HG03565 (cell line): ENCODE measurements at regions not wholly inside any gene's neighbourhood (a gene's known extent, or its start where the extent isn't known, plus 50 kb on each side); places are given as distances from the start of the nearest gene placed in this dataset.

ENCODE experiments used
- ATAC-seq: cut with Tn5 transposase; IDR thresholded peaks from one replicate; pipeline ENCODE4 v1.9.1; 2021; ENCODE audit warnings: mild to moderate bottlenecking, moderate library complexity; ENCODE audit not compliant: unreplicated experiment

DNA sequence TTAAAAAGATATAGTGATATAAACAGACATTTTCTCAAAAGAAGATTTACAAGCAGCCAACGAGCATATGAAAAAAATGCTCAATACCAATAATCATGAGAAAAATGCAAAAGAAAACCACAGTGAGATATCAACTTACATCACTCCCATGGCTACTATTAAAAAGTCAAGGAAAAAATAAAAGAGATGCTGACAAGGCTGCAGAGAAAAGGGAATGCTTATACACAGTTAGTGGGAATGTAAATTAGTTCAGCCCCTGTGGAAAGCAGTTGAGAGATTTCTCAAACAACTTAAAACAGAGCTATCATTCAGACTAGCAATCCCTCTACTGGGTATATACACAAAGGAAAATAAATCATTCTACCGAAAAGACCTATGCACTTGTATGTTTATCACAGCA is 97.1 kb upstream of the CARD18 start:
- no peak for ATAC-seq

GRCh38 chr11:105233285-105233684 is 93.7 kb upstream of the CARD18 start:
- no peak for ATAC-seq

- no peak for ATAC-seq
Measured at GRCh38 chr11:105232021-105232420, 92.5 kb upstream of the CARD18 start.

DNA sequence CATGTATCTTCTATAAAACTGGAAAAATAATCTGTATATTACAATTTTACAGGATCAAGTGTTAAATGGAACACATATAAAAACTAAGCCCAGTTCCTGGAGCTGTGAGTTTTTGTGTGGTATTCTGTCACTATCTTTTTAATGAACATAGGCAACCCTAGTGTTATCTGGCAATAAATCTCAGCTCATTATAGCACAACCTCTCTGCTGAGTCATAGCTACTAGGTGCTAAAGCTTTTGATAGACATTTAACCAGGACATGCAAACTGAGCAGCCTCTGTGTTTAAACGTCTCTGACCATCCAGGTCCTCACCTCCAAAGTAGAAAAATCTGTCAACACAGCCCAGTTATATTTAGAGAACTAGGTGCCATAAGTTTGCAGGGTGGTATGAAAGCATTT is 91.0 kb upstream of the CARD18 start:
- no peak for ATAC-seq

DNA sequence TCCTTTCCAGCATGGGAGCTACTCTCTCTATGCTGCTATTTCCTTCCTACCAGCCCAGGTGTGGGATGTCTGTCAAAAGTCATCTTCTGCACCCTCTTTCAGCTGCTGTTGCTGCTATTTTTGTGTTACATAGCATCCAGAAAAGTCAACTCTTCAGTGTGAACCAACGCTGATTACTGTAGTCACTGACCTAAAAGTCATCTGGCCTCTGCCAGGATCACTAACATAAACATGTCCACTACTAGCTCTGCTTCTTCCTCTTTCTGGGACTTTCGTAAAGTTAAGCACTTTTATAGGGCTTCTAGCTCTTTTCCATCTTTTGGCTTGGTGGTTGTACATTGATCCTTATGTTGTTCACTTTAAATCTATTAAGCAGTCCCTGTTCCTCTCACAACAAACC is 90.2 kb upstream of the CARD18 start:
- ATAC-seq = no peak

DNA sequence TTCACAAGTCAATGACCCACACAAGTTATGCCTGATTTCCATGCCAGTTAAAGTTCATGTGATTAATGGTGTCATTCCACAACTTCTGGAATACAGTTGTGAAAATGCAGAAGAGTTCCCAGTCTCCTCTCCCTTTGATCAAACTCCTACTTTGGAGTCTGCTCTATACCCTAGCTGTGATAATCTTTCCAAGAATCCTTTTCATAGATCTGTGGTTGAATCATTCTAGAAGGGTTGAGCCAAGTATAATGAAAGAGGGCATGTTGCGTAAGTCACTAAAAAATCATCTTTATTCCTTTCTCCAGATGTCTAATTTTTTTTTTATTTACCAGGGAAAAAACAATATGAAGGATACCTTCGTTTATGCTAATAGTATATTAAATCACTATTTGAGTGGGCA is 89.7 kb upstream of the CARD18 start:
- no peak for ATAC-seq

DNA sequence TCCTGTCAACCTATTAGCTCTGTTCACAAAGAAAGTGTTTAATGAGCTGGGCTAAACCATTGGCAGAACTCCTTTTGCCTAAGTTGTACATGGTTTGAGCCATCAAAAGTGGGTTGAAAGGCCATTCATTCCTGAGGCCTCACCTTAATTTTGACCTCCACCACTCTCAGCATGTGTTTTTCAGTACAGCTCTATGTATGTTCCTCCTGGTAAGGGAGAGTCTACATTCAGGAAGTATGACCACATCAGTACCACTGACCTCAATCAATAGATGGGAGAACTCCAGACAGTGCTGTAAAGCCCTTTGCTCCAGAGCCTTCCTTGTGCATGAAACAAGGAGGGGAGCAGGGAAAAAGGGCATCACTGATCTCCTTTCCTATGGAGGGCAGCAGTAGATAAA is 87.8 kb upstream of the CARD18 start:
- no peak for ATAC-seq

DNA sequence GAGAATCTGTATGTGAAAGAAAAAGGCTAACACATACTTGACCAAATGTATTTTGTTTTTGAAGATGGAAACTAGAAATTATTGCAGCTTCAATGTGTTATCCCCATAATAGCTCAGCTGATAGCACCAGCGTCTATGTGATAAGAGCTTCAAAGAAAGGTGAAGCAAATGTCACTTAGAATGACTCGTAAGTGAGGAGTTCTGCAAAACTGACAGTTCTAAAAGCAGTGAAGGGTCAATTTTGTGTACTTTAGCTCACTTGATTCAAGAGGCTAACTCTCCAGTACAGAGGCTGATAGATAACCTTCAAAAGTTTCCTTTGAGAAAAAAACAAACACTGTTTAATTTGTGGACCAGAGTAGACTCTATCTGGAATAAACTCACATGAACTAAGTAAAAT is 87.2 kb upstream of the CARD18 start:
- no peak for ATAC-seq

DNA sequence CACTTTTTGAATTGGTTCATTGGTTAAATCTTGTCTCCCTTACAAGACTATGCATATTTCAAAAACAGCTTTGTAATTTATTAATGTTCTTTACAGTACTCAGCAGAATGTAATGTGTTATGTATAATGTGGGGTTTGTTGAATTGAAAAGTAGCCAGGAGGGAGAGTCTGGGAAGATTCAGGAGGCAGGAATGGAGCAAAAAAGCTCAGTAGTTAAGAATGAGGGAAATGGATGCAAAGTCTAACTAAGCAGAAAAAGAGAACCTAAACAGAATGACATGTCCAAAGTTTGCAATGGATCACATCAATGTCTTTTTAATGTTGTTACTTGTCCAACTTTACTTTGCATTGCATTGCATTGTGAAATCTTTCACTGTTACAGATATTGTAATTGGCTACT is 86.5 kb upstream of the CARD18 start:
- ATAC-seq = no peak

- ATAC-seq = no peak
Measured at GRCh38 chr11:105224482-105225253, 85.1 kb upstream of the CARD18 start.

DNA sequence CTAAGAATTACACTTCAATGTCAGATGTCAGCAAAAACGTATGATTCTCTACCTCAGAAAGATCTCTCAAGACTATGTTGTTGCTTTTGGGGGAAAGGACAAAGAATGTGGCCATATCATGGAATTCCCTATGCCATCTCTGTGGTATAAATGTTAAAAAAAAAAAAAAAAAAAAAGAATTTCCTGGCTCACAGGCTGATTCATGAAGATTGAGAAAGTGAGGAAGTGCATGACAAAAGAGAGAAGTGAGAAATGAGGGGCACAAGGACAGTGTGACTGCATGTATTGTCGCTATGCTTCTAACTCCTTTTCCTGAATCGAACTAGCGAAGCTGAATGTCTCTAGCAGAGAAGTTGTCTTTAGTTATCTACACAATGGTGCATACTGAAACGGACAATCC is 80.6 kb upstream of the CARD18 start:
- no peak for ATAC-seq

DNA sequence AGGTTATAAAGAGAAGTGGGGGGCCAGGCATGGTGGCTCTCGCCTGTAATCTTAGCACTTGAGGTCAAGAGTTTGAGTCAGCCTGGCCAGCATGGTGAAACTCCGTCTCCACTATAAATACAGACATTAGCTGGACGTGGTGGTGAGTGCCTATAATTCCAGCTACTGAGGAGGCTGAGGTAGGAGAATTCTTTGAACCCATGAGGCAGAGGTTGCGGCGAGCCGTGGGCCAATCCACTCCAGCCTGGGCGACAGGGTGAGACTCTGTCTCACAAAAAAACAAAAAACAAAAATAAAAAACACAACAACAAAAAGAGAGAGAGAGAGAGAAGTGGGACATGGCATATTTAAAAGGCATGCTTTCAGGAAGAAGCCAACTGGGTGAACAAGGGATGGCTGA is 80.1 kb upstream of the CARD18 start:
- no peak for ATAC-seq

- no peak for ATAC-seq
Measured at GRCh38 chr11:105219269-105219668, 79.7 kb upstream of the CARD18 start.

DNA sequence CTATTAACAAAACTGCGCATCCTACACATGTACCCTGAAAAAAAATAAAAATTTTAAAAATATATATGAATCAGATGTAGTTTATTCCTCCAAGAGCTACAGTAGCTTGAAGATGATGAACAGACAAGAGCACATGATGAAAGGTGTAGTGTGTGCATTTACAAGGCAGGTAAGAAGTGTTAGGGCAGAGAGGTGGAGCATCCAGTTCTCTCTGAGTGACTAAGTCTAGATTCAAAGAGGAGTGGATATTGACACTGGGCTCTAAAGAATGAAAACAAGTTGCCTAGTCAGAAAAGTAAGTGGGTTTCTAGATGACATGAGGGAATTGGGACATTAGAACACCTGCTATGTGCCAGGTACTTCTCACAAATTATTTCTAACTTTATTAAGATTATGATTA is 76.0 kb upstream of the CARD18 start:
- ATAC-seq = no peak

DNA sequence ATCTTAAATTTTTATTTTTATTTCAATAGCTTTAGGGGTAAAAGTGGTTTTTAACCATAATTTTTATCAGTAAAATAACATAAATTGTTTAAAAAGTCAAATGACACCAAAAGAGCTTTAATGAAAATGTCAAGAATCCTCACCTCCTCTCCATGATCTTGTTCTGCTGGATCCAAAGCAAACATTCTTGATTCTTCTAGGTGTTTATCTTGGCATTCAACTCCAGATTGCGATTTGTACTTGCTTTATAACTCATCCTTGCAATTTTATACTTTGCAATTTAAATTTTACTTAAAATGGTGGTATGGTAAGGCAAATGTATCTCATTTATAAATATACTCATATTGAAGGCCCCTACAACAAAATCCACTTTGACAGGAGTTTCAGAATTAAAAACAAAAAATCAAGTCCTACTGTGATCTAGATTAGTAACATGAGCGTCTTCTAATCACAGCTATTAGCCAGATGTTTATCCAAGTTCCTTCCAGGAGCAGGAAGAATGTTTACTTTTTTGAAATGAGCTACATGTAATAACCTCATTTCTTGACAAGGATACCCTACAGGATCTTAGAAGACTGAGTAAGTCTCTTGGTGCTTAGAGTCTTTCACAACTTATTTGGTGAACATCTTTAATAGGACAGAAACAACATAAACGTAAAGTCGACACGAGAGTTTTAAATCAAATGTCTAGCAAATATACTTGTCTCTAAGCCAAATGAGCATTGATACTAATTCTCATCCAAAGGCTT is 72.4 kb upstream of the CARD18 start:
- ATAC-seq = no peak

DNA sequence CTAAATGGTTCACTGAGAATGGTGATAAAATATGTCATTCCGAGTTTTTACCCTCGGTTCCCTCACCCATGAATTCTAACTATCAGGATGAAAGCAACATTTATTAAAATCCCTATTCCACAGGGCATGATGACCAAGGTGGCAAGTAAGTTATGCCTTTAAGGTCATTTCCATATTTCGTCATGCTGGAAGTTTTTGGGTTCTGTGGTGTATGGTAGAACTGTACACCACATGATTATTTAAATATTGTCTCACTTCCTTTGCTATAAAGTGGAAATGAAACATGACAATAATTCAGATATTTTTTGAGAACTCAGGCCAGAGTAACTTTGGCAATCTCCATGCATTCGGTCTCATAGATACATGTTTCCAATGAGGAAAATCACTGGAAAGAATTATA is 68.5 kb upstream of the CARD18 start:
- no peak for ATAC-seq

GRCh38 chr11:105206633-105207032 is 67.1 kb upstream of the CARD18 start:
- no peak for ATAC-seq

- ATAC-seq = no peak
Measured at GRCh38 chr11:105204636-105205035, 65.1 kb upstream of the CARD18 start.

- ATAC-seq = no peak
Measured at GRCh38 chr11:105203569-105204240, 64.1 kb upstream of the CARD18 start.

DNA sequence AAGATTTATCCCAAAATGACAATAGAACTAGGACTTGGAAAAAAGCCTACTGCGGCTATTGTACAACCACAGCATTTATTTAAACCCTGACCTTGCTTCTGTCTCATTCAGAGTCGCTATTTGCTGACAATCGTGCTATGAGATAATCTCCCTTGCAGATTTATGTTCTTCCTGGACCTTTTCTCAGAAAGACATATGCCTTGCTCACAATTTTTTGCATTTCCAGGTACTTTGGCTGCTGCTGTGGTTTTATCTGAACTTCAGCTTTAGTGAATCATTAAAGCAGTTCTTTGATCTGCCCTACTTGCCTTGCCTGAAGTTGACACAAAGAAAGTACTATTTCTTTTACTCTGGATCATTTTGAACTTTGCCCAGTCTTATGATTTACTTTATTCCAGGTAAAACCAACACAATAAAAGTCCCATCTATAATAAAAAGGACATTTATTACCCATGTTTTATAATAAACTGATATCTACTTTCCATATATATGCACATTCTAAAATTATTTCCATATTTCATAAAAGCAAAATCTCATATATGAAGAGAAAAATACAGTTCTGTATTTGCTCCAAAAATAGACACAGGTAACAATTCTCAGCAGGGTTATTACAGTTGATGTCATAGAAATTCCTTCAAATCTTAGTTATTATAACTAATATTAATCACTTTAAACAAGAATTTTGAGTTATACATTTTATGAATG is 63.4 kb upstream of the CARD18 start:
- ATAC-seq = no peak

- no peak for ATAC-seq
Measured at GRCh38 chr11:105202422-105202821, 62.9 kb upstream of the CARD18 start.
